ENCODE measurements at regions not wholly inside any gene's neighbourhood (a gene's known extent, or its start where the extent isn't known, plus 50 kb on each side); places are given as distances from the start of the nearest gene placed in this dataset.

GRCh38 chr12:115419145-115419646 lies 735.2 kb upstream of the TBX3 start:
- DNase-seq (no peak), ATAC-seq (no peak)
- H3K4me1 Mint-ChIP-seq, result no peaks in the 10 kb centered on the region
- H3K27me3 Mint-ChIP-seq, result peaks cover 0 to 4% (median 0%) of the 10 kb centered on the region in 5 donors
- POLR2A ChIA-PET, result no interaction called here
- H3K36me3 Mint-ChIP-seq, result no peaks in the 10 kb centered on the region
- no peak overlapping the region for H3K4me3 Mint-ChIP-seq
- H3K27ac Mint-ChIP-seq, result no peak overlapping the region
- peaks cover 0 to 17% (median 0%) of the 10 kb centered on the region in 9 donors for H3K9me3 Mint-ChIP-seq

GRCh38 chr12:115417610-115418009 lies 733.6 kb upstream of the TBX3 start:
- no peaks in the 10 kb centered on the region for H3K36me3 Mint-ChIP-seq
- DNase-seq (no peak), ATAC-seq (no peak)
- no peaks in the 10 kb centered on the region for H3K4me1 Mint-ChIP-seq
- peaks cover 0 to 4% (median 0%) of the 10 kb centered on the region in 5 donors for H3K27me3 Mint-ChIP-seq
- POLR2A ChIA-PET, result no interaction called here
- H3K4me3 Mint-ChIP-seq, result no peak overlapping the region
- H3K27ac Mint-ChIP-seq, result no peak overlapping the region
- H3K9me3 Mint-ChIP-seq, result peaks cover 0 to 18% (median 1%) of the 10 kb centered on the region in 9 donors

GRCh38 chr12:115416869-115417268 lies 732.9 kb upstream of the TBX3 start:
- H3K4me3 Mint-ChIP-seq, result no peak overlapping the region
- DNase-seq (no peak), ATAC-seq (no peak)
- POLR2A ChIA-PET, result no interaction called here
- peaks cover 0 to 18% (median 1%) of the 10 kb centered on the region in 9 donors for H3K9me3 Mint-ChIP-seq
- no peaks in the 10 kb centered on the region for H3K4me1 Mint-ChIP-seq
- H3K27ac Mint-ChIP-seq, result no peak overlapping the region
- no peaks in the 10 kb centered on the region for H3K36me3 Mint-ChIP-seq
- H3K27me3 Mint-ChIP-seq, result peaks cover 0 to 4% (median 0%) of the 10 kb centered on the region in 5 donors

- H3K9me3 Mint-ChIP-seq, result peaks cover 0 to 18% (median 1%) of the 10 kb centered on the region in 9 donors
- ATAC-seq (no peak), DNase-seq (no peak)
- H3K4me3 Mint-ChIP-seq, result no peak overlapping the region
- H3K27me3 Mint-ChIP-seq, result peaks cover 0 to 9% (median 0%) of the 10 kb centered on the region in 5 donors
- no peaks in the 10 kb centered on the region for H3K36me3 Mint-ChIP-seq
- no peak overlapping the region for H3K27ac Mint-ChIP-seq
- no peaks in the 10 kb centered on the region for H3K4me1 Mint-ChIP-seq
- POLR2A ChIA-PET, result no interaction called here
Measured at GRCh38 chr12:115413626-115414025, 729.7 kb upstream of the TBX3 start.

GRCh38 chr12:115412831-115413230 lies 728.9 kb upstream of the TBX3 start:
- POLR2A ChIA-PET, result no interaction called here
- Mint-ChIP-seq H3K4me1 (no peaks in the 10 kb centered on the region), H3K36me3 (no peaks in the 10 kb centered on the region), H3K27ac (no peak overlapping the region), H3K27me3 (peaks cover 0 to 9% (median 0%) of the 10 kb centered on the region in 5 donors), H3K4me3 (no peak overlapping the region), H3K9me3 (peaks cover 0 to 18% (median 1%) of the 10 kb centered on the region in 9 donors)
- ATAC-seq (no peak), DNase-seq (no peak)

- ATAC-seq (no peak), DNase-seq (no peak)
- peaks cover 0 to 9% (median 0%) of the 10 kb centered on the region in 5 donors for H3K27me3 Mint-ChIP-seq
- no peak overlapping the region for H3K27ac Mint-ChIP-seq
- no peaks in the 10 kb centered on the region for H3K4me1 Mint-ChIP-seq
- H3K36me3 Mint-ChIP-seq, result no peaks in the 10 kb centered on the region
- peaks cover 0 to 8% (median 0%) of the 10 kb centered on the region in 9 donors for H3K9me3 Mint-ChIP-seq
- no peak overlapping the region for H3K4me3 Mint-ChIP-seq
- POLR2A ChIA-PET, result no interaction called here
Measured at GRCh38 chr12:115411121-115411520, 727.1 kb upstream of the TBX3 start.

GRCh38 chr12:115408642-115409041 lies 724.7 kb upstream of the TBX3 start:
- Mint-ChIP-seq H3K27ac (no peak overlapping the region), H3K4me3 (no peak overlapping the region), H3K9me3 (peaks cover 0 to 3% (median 0%) of the 10 kb centered on the region in 9 donors), H3K4me1 (no peaks in the 10 kb centered on the region), H3K36me3 (no peaks in the 10 kb centered on the region), H3K27me3 (peaks cover 0 to 5% (median 2%) of the 10 kb centered on the region in 5 donors)
- DNase-seq (no peak), ATAC-seq (no peak)
- POLR2A ChIA-PET, result no interaction called here

- DNase-seq, result no peak
- ATAC-seq, result no peak
- H3K36me3 Mint-ChIP-seq, result no peaks in the 10 kb centered on the region
- no peak overlapping the region for H3K27ac Mint-ChIP-seq
- no peak overlapping the region for H3K4me3 Mint-ChIP-seq
- no peaks in the 10 kb centered on the region for H3K4me1 Mint-ChIP-seq
- POLR2A ChIA-PET, result no interaction called here
- H3K27me3 Mint-ChIP-seq, result peaks cover 0 to 5% (median 2%) of the 10 kb centered on the region in 5 donors
- peaks cover 0 to 3% (median 0%) of the 10 kb centered on the region in 9 donors for H3K9me3 Mint-ChIP-seq
Measured at GRCh38 chr12:115407723-115408122, 723.7 kb upstream of the TBX3 start.

GRCh38 chr12:115407036-115407435 lies 723.1 kb upstream of the TBX3 start:
- POLR2A ChIA-PET, result no interaction called here
- Mint-ChIP-seq H3K9me3 (peaks cover 0 to 3% (median 0%) of the 10 kb centered on the region in 9 donors), H3K4me3 (no peak overlapping the region), H3K4me1 (no peaks in the 10 kb centered on the region), H3K36me3 (no peaks in the 10 kb centered on the region), H3K27ac (no peak overlapping the region), H3K27me3 (peaks cover 0 to 5% (median 2%) of the 10 kb centered on the region in 5 donors)
- DNase-seq (no peak), ATAC-seq (no peak)

- Mint-ChIP-seq H3K36me3 (no peaks in the 10 kb centered on the region), H3K27ac (no peak overlapping the region), H3K4me3 (no peak overlapping the region), H3K4me1 (no peaks in the 10 kb centered on the region), H3K9me3 (peaks cover 0 to 3% (median 0%) of the 10 kb centered on the region in 9 donors), H3K27me3 (peaks cover 0 to 2% (median under 1%) of the 10 kb centered on the region in 5 donors)
- DNase-seq (no peak), ATAC-seq (no peak)
- POLR2A ChIA-PET, result no interaction called here
Measured at GRCh38 chr12:115405471-115405860, 721.5 kb upstream of the TBX3 start.

- Mint-ChIP-seq H3K4me1 (no peaks in the 10 kb centered on the region), H3K4me3 (no peak overlapping the region)
Measured at GRCh38 chr12:115404761-115405470, 720.9 kb upstream of the TBX3 start.

GRCh38 chr12:115403689-115404088 lies 719.7 kb upstream of the TBX3 start:
- ATAC-seq (no peak), DNase-seq (no peak)
- POLR2A ChIA-PET, result no interaction called here
- no peak overlapping the region for H3K4me3 Mint-ChIP-seq
- peaks cover 0 to 2% (median 0%) of the 10 kb centered on the region in 5 donors for H3K27me3 Mint-ChIP-seq
- H3K4me1 Mint-ChIP-seq, result no peaks in the 10 kb centered on the region
- H3K36me3 Mint-ChIP-seq, result no peaks in the 10 kb centered on the region
- H3K27ac Mint-ChIP-seq, result no peak overlapping the region
- peaks cover 0 to 10% (median 0%) of the 10 kb centered on the region in 9 donors for H3K9me3 Mint-ChIP-seq

More at GRCh38 chr12:115404761-115405470, 720.9 kb upstream of the TBX3 start:
- H3K27me3 Mint-ChIP-seq, result peaks cover 0 to 2% (median 0%) of the 10 kb centered on the region in 5 donors
- ATAC-seq (no peak), DNase-seq (no peak)
- H3K27ac Mint-ChIP-seq, result no peak overlapping the region
- POLR2A ChIA-PET, result no interaction called here
- H3K36me3 Mint-ChIP-seq, result no peaks in the 10 kb centered on the region
- peaks cover 0 to 3% (median 0%) of the 10 kb centered on the region in 9 donors for H3K9me3 Mint-ChIP-seq

GRCh38 chr12:115403253-115403652 lies 719.3 kb upstream of the TBX3 start:
- POLR2A ChIA-PET, result no interaction called here
- Mint-ChIP-seq H3K27ac (no peak overlapping the region), H3K9me3 (peaks cover 0 to 10% (median 0%) of the 10 kb centered on the region in 9 donors), H3K4me3 (no peak overlapping the region), H3K27me3 (peaks cover 0 to 2% (median 0%) of the 10 kb centered on the region in 5 donors), H3K36me3 (no peaks in the 10 kb centered on the region), H3K4me1 (no peaks in the 10 kb centered on the region)
- DNase-seq, result no peak
- ATAC-seq, result no peak
